Prostate gland (tissue), 2 donors: ENCODE measurements at regions not wholly inside any gene's neighbourhood (a gene's known extent, or its start where the extent isn't known, plus 50 kb on each side); places are given as distances from the start of the nearest gene placed in this dataset.

Source experiments
- DNase-seq: peaks from one replicate; pipeline ENCODE4 v3.0.0-alpha.2; 2019; ENCODE audit warnings: low spot score
- H3K27ac ChIP-seq, 2 donors: fragments of 200-600 bp; sonication (generic); 2 replicates each; pipeline ENCODE4 v1.5.1; 2017 to 2019
- H3K27me3 ChIP-seq: fragments of 200-600 bp; sonication (generic); replicated peaks from 2 replicates; pipeline ENCODE4 v1.5.1; 2019; ENCODE audit not compliant: insufficient read depth
- H3K36me3 ChIP-seq, 2 donors: fragments of 200-600 bp; sonication (generic); 1 replicate in 1 of 2; 2 replicates in 1 of 2; pipeline versions ENCODE4 v1.5.1 to v1.8.1; 2017 to 2019
- H3K4me1 ChIP-seq: fragments of 200-600 bp; sonication (generic); replicated peaks from 2 replicates; pipeline ENCODE4 v1.5.1; 2019
- H3K4me3 ChIP-seq, 2 donors: fragments of 200-600 bp; sonication (generic); 2 replicates each; pipeline ENCODE4 v1.5.1; 2017 to 2019
- H3K9me3 ChIP-seq: fragments of 200-600 bp; sonication (generic); 2 replicates; pipeline ENCODE4 v1.5.1; 2017
- CTCF ChIP-seq, 4 experiments: fragments of 200-600 bp in 2 of 4; fragments of 450-650 bp in 2 of 4; sonication (generic) in 2 of 4; IDR thresholded peaks; 1 replicate in 3 of 4; 2 replicates in 1 of 4; pipeline ENCODE4 v1.5.1; 2016 to 2019; ENCODE audit warnings: antibody characterized with exemption in 4 of 4, mild to moderate bottlenecking in 2 of 4, moderate library complexity in 2 of 4
- POLR2A ChIP-seq: fragments of 450-650 bp; IDR thresholded peaks from one replicate; pipeline ENCODE4 v1.6.1; 2016; ENCODE audit warnings: antibody characterized with exemption, mild to moderate bottlenecking
- POLR2AphosphoS5 ChIP-seq: sonication (generic); formaldehyde crosslinking; IDR thresholded peaks from one replicate; pipeline ENCODE4 v1.6.1; 2017; ENCODE audit warnings: antibody characterized with exemption
- WGBS: methylation state at CpG from one replicate; pipeline ENCODE4 v1.1.5; 2018; 5-methylcytosine and 5-hydroxymethylcytosine counted together
- intact Hi-C: fragments of 100-400 bp; cut with DNase I; formaldehyde crosslinking; loops from one replicate; pipeline ENCODE4 v1.14.2; 2022

GRCh38 chr12:68474467-68475204 lies 136.1 kb upstream of the RAP1B start:
- Histone ChIP-seq H3K4me1 (no peaks in the 10 kb centered on the region), H3K4me3 (no peak overlapping the region), H3K27me3 (no peaks in the 10 kb centered on the region), H3K27ac (no peak overlapping the region), H3K36me3 (no peaks in the 10 kb centered on the region), H3K9me3 (no peaks in the 10 kb centered on the region)
- WGBS = 94% methylated on average over 5 of the region's 5 CpGs
- DNase-seq = no peak
- intact Hi-C loops = no loop called here
- TF ChIP-seq CTCF (IDR thresholded peaks at IDR 0.05) (no peak), POLR2A (no peak), POLR2AphosphoS5 (no peak)

DNA sequence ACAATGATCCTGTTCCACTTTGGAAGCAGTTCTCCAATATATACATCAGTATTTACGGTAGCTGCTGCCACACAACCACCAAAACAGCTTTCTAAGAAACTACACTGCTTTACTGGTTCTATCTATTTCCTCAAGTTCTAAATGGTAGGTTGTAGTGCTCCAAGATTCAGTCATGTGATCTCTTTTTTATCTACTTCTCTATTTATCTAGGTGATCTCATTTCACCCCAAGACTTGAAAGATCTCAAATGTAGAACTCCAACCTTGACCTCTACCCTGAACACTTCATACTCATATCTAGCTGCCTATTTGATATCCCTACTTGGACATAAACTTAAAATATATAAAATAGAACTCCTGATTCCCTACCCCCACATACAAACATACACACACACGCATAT lies 133.9 kb upstream of the RAP1B start:
- 95% methylated on average over 2 of the region's 2 CpGs for WGBS
- no peak for TF ChIP-seq POLR2A
- no peak for TF ChIP-seq CTCF (IDR thresholded peaks at IDR 0.05)
- no peak for TF ChIP-seq POLR2AphosphoS5
- Histone ChIP-seq H3K27me3 (no peaks in the 10 kb centered on the region), H3K4me1 (no peaks in the 10 kb centered on the region), H3K9me3 (no peaks in the 10 kb centered on the region), H3K27ac (no peak overlapping the region), H3K4me3 (no peak overlapping the region), H3K36me3 (no peaks in the 10 kb centered on the region)
- intact Hi-C loops = no loop called here
- DNase-seq = no peak

DNA sequence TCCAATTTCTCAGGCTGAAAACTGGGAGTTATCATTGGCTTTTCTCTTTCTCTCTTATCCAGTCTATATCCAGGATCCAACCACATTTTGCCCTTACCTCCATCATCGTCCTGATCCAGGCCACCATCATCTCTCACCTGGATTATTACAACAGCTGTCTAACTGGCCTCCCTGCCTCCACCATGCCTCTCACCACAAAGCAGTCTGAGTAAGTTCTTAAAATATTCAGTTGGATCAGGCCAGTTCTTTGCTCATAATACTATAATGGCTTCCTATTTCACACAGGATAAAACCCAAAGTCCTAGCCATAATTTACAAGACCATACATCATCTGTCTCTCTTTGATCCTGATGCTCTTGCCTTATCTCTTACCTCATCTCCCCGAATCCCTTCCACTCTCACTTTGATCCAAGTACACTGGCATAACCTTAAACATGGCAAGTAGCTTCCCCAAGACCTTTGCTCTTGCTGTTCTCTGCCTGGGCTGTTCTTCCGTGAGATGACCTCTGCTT lies 133.4 kb upstream of the RAP1B start:
- no peak overlapping the region for H3K27ac ChIP-seq
- TF ChIP-seq POLR2A (no peak), POLR2AphosphoS5 (no peak), CTCF (IDR thresholded peaks at IDR 0.05) (no peak)
- no peak for DNase-seq
- H3K9me3 ChIP-seq = no peaks in the 10 kb centered on the region
- no peaks in the 10 kb centered on the region for H3K36me3 ChIP-seq
- no peaks in the 10 kb centered on the region for H3K4me1 ChIP-seq
- intact Hi-C loops = no loop called here
- no peak overlapping the region for H3K4me3 ChIP-seq
- no peaks in the 10 kb centered on the region for H3K27me3 ChIP-seq
- WGBS = 80% methylated on average over 3 of the region's 3 CpGs

- no peak overlapping the region for H3K4me3 ChIP-seq
- H3K27ac ChIP-seq = no peak overlapping the region
- H3K9me3 ChIP-seq = no peaks in the 10 kb centered on the region
- no peaks in the 10 kb centered on the region for H3K36me3 ChIP-seq
- H3K27me3 ChIP-seq = no peaks in the 10 kb centered on the region
- 91% methylated on average over 5 of the region's 5 CpGs for WGBS
- H3K4me1 ChIP-seq = no peaks in the 10 kb centered on the region
- intact Hi-C loops = no loop called here
- no peak for TF ChIP-seq POLR2A
- no peak for TF ChIP-seq POLR2AphosphoS5
- TF ChIP-seq CTCF (IDR thresholded peaks at IDR 0.05) = no peak
- no peak for DNase-seq
Observed at GRCh38 chr12:68477906-68478305, 132.8 kb upstream of the RAP1B start.
